Upper lobe of left lung (tissue), 6 donors: ENCODE measurements at regions not wholly inside any gene's neighbourhood (a gene's known extent, or its start where the extent isn't known, plus 50 kb on each side); places are given as distances from the start of the nearest gene placed in this dataset.

Experiments used
- ATAC-seq, 2 donors: fragments of 200-7000 bp; cut with Tn5 transposase; one replicate each; pipeline ENCODE4 v1.9.1; 2022; ENCODE audit warnings: mild to moderate bottlenecking in 2 of 2, moderate library complexity in 2 of 2; ENCODE audit not compliant: low FRiP score in 2 of 2
- DNase-seq, 2 donors: peaks; one replicate each; pipeline ENCODE4 v3.0.0-alpha.2; 2019 to 2020
- H3K27ac ChIP-seq, 4 donors: fragments of 200-600 bp; sonication (generic); one replicate each; pipeline ENCODE4 v1.5.1; 2016 to 2019
- H3K27me3 ChIP-seq, 4 donors: fragments of 200-600 bp; sonication (generic); one replicate each; pipeline ENCODE4 v1.5.1; 2017 to 2019
- H3K36me3 ChIP-seq, 4 donors: fragments of 200-600 bp; sonication (generic); one replicate each; pipeline ENCODE4 v1.5.1; 2016 to 2019
- H3K4me1 ChIP-seq, 4 donors: fragments of 200-600 bp; sonication (generic); one replicate each; pipeline ENCODE4 v1.5.1; 2018 to 2019
- H3K4me3 ChIP-seq, 4 donors: fragments of 200-600 bp; sonication (generic); one replicate each; pipeline ENCODE4 v1.5.1; 2017 to 2019; ENCODE audit warnings: mild to moderate bottlenecking in 2 of 4, moderate library complexity in 1 of 4
- H3K9me3 ChIP-seq, 4 donors: fragments of 200-600 bp; sonication (generic); one replicate each; pipeline ENCODE4 v1.5.1; 2018 to 2019
- CTCF ChIP-seq, 6 experiments: fragments of 450-650 bp in 4 of 6; fragments of 200-600 bp in 2 of 6; sonication (generic) in 2 of 6; IDR thresholded peaks; one replicate each; pipeline ENCODE4 v1.5.1; 2016 to 2019; ENCODE audit warnings: antibody characterized with exemption in 6 of 6
- EP300 ChIP-seq, 4 donors: sonication (generic); formaldehyde crosslinking; IDR thresholded peaks; one replicate each; pipeline ENCODE4 v1.5.1; 2017; ENCODE audit warnings: antibody characterized with exemption in 4 of 4, control low read depth in 2 of 4
- POLR2A ChIP-seq, 4 donors: fragments of 450-650 bp; IDR thresholded peaks; one replicate each; pipeline ENCODE4 v1.5.1; 2016 to 2017; ENCODE audit warnings: antibody characterized with exemption in 4 of 4, mild to moderate bottlenecking in 2 of 4
- POLR2AphosphoS5 ChIP-seq, 2 donors: sonication (generic); formaldehyde crosslinking; IDR thresholded peaks; one replicate each; pipeline ENCODE4 v1.5.1; 2017; ENCODE audit warnings: antibody characterized with exemption in 2 of 2
- WGBS, 2 donors: methylation state at CpG; one replicate each; pipeline ENCODE4 v1.1.5; 2017 to 2018; 5-methylcytosine and 5-hydroxymethylcytosine counted together
- donor health status: DM: no; HTN: no; CAD: no; lungs with moderate emphysema.
- donor health status: DM: no; HTN: yes; CAD: no; lungs with severe emphysema.

- DNase-seq (no peak), ATAC-seq (peak in 1 of 2 donors; percentile 52)
- Histone ChIP-seq H3K36me3 (no peaks in the 10 kb centered on the region), H3K27me3 (no peaks in the 10 kb centered on the region), H3K4me3 (no peak overlapping the region), H3K27ac (no peak overlapping the region), H3K4me1 (no peaks in the 10 kb centered on the region), H3K9me3 (no peaks in the 10 kb centered on the region)
- peak in 3 of 6 experiments; percentile 29 to 50 (median 43) for TF ChIP-seq CTCF (IDR thresholded peaks at IDR 0.05)
- TF ChIP-seq POLR2A (IDR thresholded peaks at IDR 0.05), result no peak
- 16 to 26% methylated on average over 4 of the region's 4 CpGs for WGBS, 2 donors
Measured at GRCh38 chr3:191051037-191051436, 148.0 kb upstream of the OSTN start.

- Histone ChIP-seq H3K27ac (no peak overlapping the region), H3K27me3 (no peaks in the 10 kb centered on the region), H3K36me3 (no peaks in the 10 kb centered on the region), H3K4me1 (no peaks in the 10 kb centered on the region), H3K9me3 (no peaks in the 10 kb centered on the region), H3K4me3 (no peak overlapping the region)
- ATAC-seq (no peak), DNase-seq (no peak)
- WGBS, 2 donors, result 68 to 81% methylated on average over 1 of the region's 1 CpG
- TF ChIP-seq CTCF (IDR thresholded peaks at IDR 0.05) (no peak), POLR2A (IDR thresholded peaks at IDR 0.05) (no peak), EP300 (IDR thresholded peaks at IDR 0.05) (no peak), POLR2AphosphoS5 (IDR thresholded peaks at IDR 0.05) (no peak)
Measured at GRCh38 chr3:191047930-191048329, 151.1 kb upstream of the OSTN start.

GRCh38 chr3:191030929-191031328 is 168.1 kb upstream of the OSTN start:
- no peak for ATAC-seq
- no peak overlapping the region for H3K27ac ChIP-seq
- no peaks in the 10 kb centered on the region for H3K27me3 ChIP-seq
- H3K4me3 ChIP-seq, result no peak overlapping the region
- 84 to 88% methylated on average over 2 of the region's 2 CpGs for WGBS, 2 donors
- H3K36me3 ChIP-seq, result no peaks in the 10 kb centered on the region
- DNase-seq, result no peak
- H3K9me3 ChIP-seq, result no peaks in the 10 kb centered on the region
- H3K4me1 ChIP-seq, result no peaks in the 10 kb centered on the region
- TF ChIP-seq POLR2AphosphoS5 (IDR thresholded peaks at IDR 0.05), result no peak

GRCh38 chr3:191030491-191030890 is 168.0 kb upstream of the GMNC start:
- 67 to 79% methylated on average over 3 of the region's 3 CpGs for WGBS, 2 donors
- no peak for ATAC-seq
- no peaks in the 10 kb centered on the region for H3K9me3 ChIP-seq

GRCh38 chr3:191026746-191027145 is 164.3 kb upstream of the GMNC start:
- TF ChIP-seq CTCF (IDR thresholded peaks at IDR 0.05), result no peak
- TF ChIP-seq POLR2AphosphoS5 (IDR thresholded peaks at IDR 0.05), result no peak
- no peak for TF ChIP-seq POLR2A (IDR thresholded peaks at IDR 0.05)
- no peak for TF ChIP-seq EP300 (IDR thresholded peaks at IDR 0.05)
- H3K27me3 ChIP-seq, result no peaks in the 10 kb centered on the region
- no peaks in the 10 kb centered on the region for H3K36me3 ChIP-seq
- WGBS, 2 donors, result 71 to 75% methylated on average over 1 of the region's 1 CpG
- H3K27ac ChIP-seq, result no peak overlapping the region
- H3K4me1 ChIP-seq, result no peaks in the 10 kb centered on the region
- H3K9me3 ChIP-seq, result no peaks in the 10 kb centered on the region
- DNase-seq (no peak), ATAC-seq (no peak)
- no peak overlapping the region for H3K4me3 ChIP-seq

More at GRCh38 chr3:191030491-191030890, 168.0 kb upstream of the GMNC start:
- Histone ChIP-seq H3K4me3 (no peak overlapping the region), H3K27ac (no peak overlapping the region), H3K36me3 (no peaks in the 10 kb centered on the region), H3K4me1 (no peaks in the 10 kb centered on the region), H3K27me3 (no peaks in the 10 kb centered on the region)
- no peak for TF ChIP-seq POLR2AphosphoS5 (IDR thresholded peaks at IDR 0.05)
- no peak for TF ChIP-seq POLR2A (IDR thresholded peaks at IDR 0.05)
- TF ChIP-seq EP300 (IDR thresholded peaks at IDR 0.05), result no peak
- DNase-seq, result no peak

- Histone ChIP-seq H3K36me3 (no peaks in the 10 kb centered on the region), H3K9me3 (no peaks in the 10 kb centered on the region), H3K4me1 (no peaks in the 10 kb centered on the region), H3K27me3 (no peaks in the 10 kb centered on the region), H3K27ac (no peak overlapping the region), H3K4me3 (no peak overlapping the region)
- ATAC-seq (no peak), DNase-seq (no peak)
- WGBS, 2 donors, result 30 to 38% methylated on average over 2 of the region's 2 CpGs
- TF ChIP-seq CTCF (IDR thresholded peaks at IDR 0.05) (no peak), EP300 (IDR thresholded peaks at IDR 0.05) (no peak), POLR2AphosphoS5 (IDR thresholded peaks at IDR 0.05) (no peak), POLR2A (IDR thresholded peaks at IDR 0.05) (no peak)
Measured at GRCh38 chr3:191020730-191021396, 158.4 kb upstream of the GMNC start.
